H1 (cell line): ENCODE measurements at regions not wholly inside any gene's neighbourhood (a gene's known extent, or its start where the extent isn't known, plus 50 kb on each side); places are given as distances from the start of the nearest gene placed in this dataset.

Source experiments
- CBX5 ChIP-seq: fragments of 300-800, 300-1000 bp; sonication (generic); IDR thresholded peaks from 2 replicates; pipeline ENCODE4 v1.7.1; 2016; ENCODE audit warnings: antibody characterized with exemption, low read length, low read depth
- RXRA ChIP-seq: IDR thresholded peaks from 2 replicates; pipeline ENCODE4 v1.6.1; 2011; ENCODE audit warnings: low read depth, mild to moderate bottlenecking, low read length, moderate library complexity; ENCODE audit not compliant: insufficient read depth

DNA sequence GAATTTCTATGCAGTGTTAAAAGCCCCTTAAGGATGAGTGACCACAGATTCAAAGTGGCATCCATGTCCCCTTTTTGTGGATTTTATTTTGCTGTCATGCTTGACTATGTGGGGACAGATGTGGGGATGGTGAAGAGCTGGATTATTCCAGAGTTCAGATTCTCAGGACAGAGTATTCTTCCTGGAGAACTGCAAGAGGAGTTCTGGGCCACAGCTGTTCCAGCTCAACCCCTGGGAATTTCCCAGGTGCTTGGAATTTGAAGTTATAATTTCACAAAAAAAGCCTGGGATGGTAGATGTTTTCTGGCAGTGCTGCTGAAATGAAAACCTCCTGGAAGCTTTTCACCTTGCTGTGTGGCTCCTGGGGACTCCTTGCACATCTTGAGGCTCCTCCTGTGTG is 671.8 kb upstream of the MARCKS start (continued):
- TF ChIP-seq CBX5 (no peak), RXRA (no peak)
- TF ChIP-seq, all 59 proteins: peak for 0
